ENCODE measurements at regions not wholly inside any gene's neighbourhood (a gene's known extent, or its start where the extent isn't known, plus 50 kb on each side); places are given as distances from the start of the nearest gene placed in this dataset.

DNA sequence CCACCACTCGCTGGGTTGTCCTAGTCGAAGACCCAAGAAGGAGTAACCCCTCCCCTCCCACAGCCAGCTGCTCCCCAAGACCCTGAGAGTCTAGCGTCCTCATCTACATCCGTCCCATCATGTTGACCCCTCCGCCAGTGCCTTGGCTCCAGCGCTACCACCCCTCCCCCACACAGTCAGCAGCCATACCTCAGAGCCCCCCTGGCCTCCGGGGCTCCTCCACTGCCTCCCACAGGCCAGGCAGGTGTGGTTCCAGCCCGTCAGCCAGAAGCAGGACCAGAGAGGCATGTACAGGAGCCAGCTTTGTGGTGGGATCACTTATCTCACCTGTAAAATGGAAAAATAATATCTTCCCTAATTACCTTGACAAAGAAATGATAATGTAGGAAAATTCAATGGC lies 51.5 kb upstream of the PHF21B start:
- Histone ChIP-seq H3K9me3 (ENCODE audit: control insufficient read depth, low read depth, low read length) (no peaks in the 10 kb centered on the region), H3K4me1 (ENCODE audit: control insufficient read depth, low read depth, low read length) (no peaks in the 10 kb centered on the region), H3K36me3 (ENCODE audit: control insufficient read depth, low read depth, low read length) (no peaks in the 10 kb centered on the region), H3K27ac (ENCODE audit: low read length) (no peak overlapping the region), H3K4me3 (ENCODE audit: low read length) (no peak overlapping the region), H3K27me3 (ENCODE audit: control insufficient read depth, insufficient read depth, low read length) (no peaks in the 10 kb centered on the region), H3K9ac (ENCODE audit: low read length) (no peak overlapping the region)

DNA sequence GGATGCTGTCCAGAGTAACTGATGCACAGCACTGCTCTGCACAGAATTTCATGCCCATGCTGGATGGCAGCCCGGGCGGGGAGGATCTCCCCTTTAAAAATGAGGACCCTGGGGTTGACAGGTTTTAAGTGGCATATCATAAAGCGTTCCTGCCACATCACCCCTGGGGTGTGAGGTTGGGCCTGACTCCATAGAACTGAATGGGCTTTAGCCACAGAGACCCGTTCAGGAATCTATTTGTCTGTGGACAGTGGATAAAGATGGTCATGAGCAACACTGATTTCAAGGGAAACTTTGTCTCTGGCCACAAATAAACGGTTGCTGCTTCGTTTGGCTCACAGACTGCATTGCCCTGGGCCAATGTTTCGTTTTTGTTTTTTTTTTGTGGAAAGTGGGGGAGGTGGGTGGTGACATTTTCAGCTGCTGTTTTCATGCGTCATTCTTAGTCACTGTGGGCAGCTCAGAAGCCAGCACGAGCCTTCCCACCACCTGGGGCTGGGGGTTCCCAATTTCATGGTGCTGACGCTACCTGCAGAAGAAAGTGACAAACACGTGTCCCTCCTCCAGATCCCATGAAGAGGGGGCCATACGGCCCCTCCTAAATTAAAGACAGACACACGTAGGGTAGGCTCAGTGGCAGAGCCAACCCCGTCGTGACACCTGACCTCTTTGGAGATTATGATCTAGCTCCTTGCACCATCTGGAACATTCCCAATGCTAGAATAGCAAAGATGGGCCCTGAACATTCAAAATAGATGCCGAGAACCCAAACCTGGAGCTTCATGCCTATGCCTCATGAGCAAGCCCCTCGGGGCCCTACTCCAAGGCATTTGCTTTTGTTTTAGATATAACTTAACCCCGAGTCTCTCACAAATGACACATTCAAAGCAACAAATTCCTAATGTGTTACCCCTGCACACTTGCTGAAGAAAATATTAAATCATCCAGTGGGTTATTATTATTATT lies 54.8 kb upstream of the PHF21B start:
- Histone ChIP-seq H3K9ac (ENCODE audit: low read length) (no peak overlapping the region), H3K27me3 (ENCODE audit: control insufficient read depth, insufficient read depth, low read length) (no peaks in the 10 kb centered on the region), H3K27ac (ENCODE audit: low read length) (no peak overlapping the region), H3K4me1 (ENCODE audit: control insufficient read depth, low read depth, low read length) (no peaks in the 10 kb centered on the region), H3K36me3 (ENCODE audit: control insufficient read depth, low read depth, low read length) (no peaks in the 10 kb centered on the region), H3K4me3 (ENCODE audit: low read length) (no peak overlapping the region), H3K9me3 (ENCODE audit: control insufficient read depth, low read depth, low read length) (no peaks in the 10 kb centered on the region)

GRCh38 chr22:45065726-45066125 lies 55.9 kb upstream of the PHF21B start:
- H3K9ac ChIP-seq (ENCODE audit: low read length): no peak overlapping the region
- no peak overlapping the region for H3K27ac ChIP-seq (ENCODE audit: low read length)
- H3K4me1 ChIP-seq (ENCODE audit: control insufficient read depth, low read depth, low read length): no peaks in the 10 kb centered on the region
- H3K36me3 ChIP-seq (ENCODE audit: control insufficient read depth, low read depth, low read length): no peaks in the 10 kb centered on the region
- no peak overlapping the region for H3K4me3 ChIP-seq (ENCODE audit: low read length)
- no peaks in the 10 kb centered on the region for H3K27me3 ChIP-seq (ENCODE audit: control insufficient read depth, insufficient read depth, low read length)
- no peaks in the 10 kb centered on the region for H3K9me3 ChIP-seq (ENCODE audit: control insufficient read depth, low read depth, low read length)

DNA sequence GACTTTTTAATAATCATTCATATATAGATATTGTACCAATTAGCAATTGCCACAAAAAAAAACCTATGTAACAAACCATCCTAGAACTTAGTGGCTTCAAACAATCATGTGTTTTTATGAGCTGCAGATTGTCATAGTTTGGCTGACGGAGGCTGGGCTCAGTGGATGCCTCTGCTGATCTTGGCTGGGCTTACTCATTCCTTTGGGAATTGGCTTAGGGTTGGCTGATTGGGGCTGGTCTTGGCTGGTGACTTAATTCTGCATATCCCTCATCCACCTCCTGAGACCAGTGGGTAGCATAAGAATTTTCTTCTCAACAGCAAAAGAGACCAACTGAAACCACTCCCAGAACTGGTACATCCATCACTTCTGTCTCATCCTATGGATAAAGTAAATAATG lies 57.9 kb upstream of the PHF21B start:
- no peak overlapping the region for H3K4me3 ChIP-seq (ENCODE audit: low read length)
- no peaks in the 10 kb centered on the region for H3K36me3 ChIP-seq (ENCODE audit: control insufficient read depth, low read depth, low read length)
- H3K4me1 ChIP-seq (ENCODE audit: control insufficient read depth, low read depth, low read length): peaks cover 8% of the 10 kb centered on the region
- H3K9ac ChIP-seq (ENCODE audit: low read length): no peak overlapping the region
- H3K27me3 ChIP-seq (ENCODE audit: control insufficient read depth, insufficient read depth, low read length): peaks cover 12% of the 10 kb centered on the region
- H3K9me3 ChIP-seq (ENCODE audit: control insufficient read depth, low read depth, low read length): no peaks in the 10 kb centered on the region
- no peak overlapping the region for H3K27ac ChIP-seq (ENCODE audit: low read length)

DNA sequence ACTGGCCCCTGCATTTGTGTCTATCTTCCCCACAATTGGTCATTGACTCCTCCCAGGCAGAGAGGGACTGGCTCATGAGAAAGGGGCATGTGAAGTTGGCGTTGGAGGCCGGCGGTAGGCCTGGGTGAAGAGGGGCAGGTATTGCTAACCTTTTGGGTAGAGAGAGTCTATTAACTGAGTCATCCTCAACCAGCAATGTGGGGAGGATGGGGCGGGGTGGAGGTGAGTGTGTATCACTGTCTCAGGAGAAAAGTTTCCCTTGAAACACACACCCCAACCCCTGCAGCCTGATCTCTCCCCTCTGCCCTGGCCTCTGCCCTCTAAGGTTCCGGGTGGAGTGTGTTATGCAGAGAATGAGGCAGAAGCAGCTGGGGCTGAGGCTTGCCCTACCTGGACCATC lies 60.1 kb upstream of the PHF21B start:
- Histone ChIP-seq H3K27ac (ENCODE audit: low read length) (no peak overlapping the region), H3K27me3 (ENCODE audit: control insufficient read depth, insufficient read depth, low read length) (peaks cover 12% of the 10 kb centered on the region), H3K9ac (ENCODE audit: low read length) (no peak overlapping the region), H3K4me3 (ENCODE audit: low read length) (no peak overlapping the region), H3K4me1 (ENCODE audit: control insufficient read depth, low read depth, low read length) (peaks cover 8% of the 10 kb centered on the region), H3K9me3 (ENCODE audit: control insufficient read depth, low read depth, low read length) (no peaks in the 10 kb centered on the region), H3K36me3 (ENCODE audit: control insufficient read depth, low read depth, low read length) (no peaks in the 10 kb centered on the region)

- H3K27me3 ChIP-seq (ENCODE audit: control insufficient read depth, insufficient read depth, low read length): peaks cover 12% of the 10 kb centered on the region
- peak overlapping the region; percentile 31 for H3K4me3 ChIP-seq (ENCODE audit: low read length)
- H3K36me3 ChIP-seq (ENCODE audit: control insufficient read depth, low read depth, low read length): no peaks in the 10 kb centered on the region
- H3K27ac ChIP-seq (ENCODE audit: low read length): no peak overlapping the region
- no peak overlapping the region for H3K9ac ChIP-seq (ENCODE audit: low read length)
- H3K9me3 ChIP-seq (ENCODE audit: control insufficient read depth, low read depth, low read length): no peaks in the 10 kb centered on the region
- peaks cover 8% of the 10 kb centered on the region for H3K4me1 ChIP-seq (ENCODE audit: control insufficient read depth, low read depth, low read length)
Measured at GRCh38 chr22:45071618-45072017, 61.8 kb upstream of the PHF21B start.

DNA sequence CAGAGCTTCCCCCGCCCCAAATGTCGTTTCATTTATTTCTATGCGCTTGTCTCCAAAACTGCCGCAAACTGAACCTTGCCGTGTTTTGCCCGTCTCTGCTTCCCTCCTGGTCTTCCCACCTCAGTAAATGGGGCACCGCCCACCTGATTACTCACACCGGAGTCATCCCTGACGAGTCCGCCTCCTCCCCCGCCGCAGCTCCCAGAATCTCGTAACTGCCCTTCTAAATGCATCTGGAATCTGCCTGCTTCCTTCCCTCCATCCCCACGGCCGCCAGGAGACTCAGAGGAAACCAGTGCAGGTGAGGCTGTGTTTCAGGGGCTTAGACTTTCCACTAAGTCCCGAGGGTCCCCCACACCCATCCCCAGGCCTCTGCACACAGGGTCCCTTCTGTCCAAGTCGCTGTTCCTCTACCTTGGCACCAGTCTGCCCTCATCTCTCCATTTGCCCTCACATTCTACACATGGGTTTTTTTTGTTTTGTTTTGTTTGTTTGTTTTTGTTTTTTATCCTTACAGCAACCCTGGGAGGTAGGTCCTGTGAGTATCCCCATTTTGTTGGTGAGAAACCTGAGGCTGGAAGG lies 62.6 kb upstream of the PHF21B start:
- H3K9me3 ChIP-seq (ENCODE audit: control insufficient read depth, low read depth, low read length): no peaks in the 10 kb centered on the region
- H3K27ac ChIP-seq (ENCODE audit: low read length): no peak overlapping the region
- peak overlapping the region; percentile 31 for H3K4me3 ChIP-seq (ENCODE audit: low read length)
- no peak overlapping the region for H3K9ac ChIP-seq (ENCODE audit: low read length)
- peaks cover 12% of the 10 kb centered on the region for H3K27me3 ChIP-seq (ENCODE audit: control insufficient read depth, insufficient read depth, low read length)
- H3K36me3 ChIP-seq (ENCODE audit: control insufficient read depth, low read depth, low read length): no peaks in the 10 kb centered on the region
- H3K4me1 ChIP-seq (ENCODE audit: control insufficient read depth, low read depth, low read length): peaks cover 8% of the 10 kb centered on the region

GRCh38 chr22:45073064-45073463 lies 63.3 kb upstream of the PHF21B start:
- H3K4me1 ChIP-seq (ENCODE audit: control insufficient read depth, low read depth, low read length): peaks cover 8% of the 10 kb centered on the region
- no peaks in the 10 kb centered on the region for H3K9me3 ChIP-seq (ENCODE audit: control insufficient read depth, low read depth, low read length)
- no peak overlapping the region for H3K9ac ChIP-seq (ENCODE audit: low read length)
- H3K27ac ChIP-seq (ENCODE audit: low read length): no peak overlapping the region
- H3K27me3 ChIP-seq (ENCODE audit: control insufficient read depth, insufficient read depth, low read length): peaks cover 12% of the 10 kb centered on the region
- no peak overlapping the region for H3K4me3 ChIP-seq (ENCODE audit: low read length)
- H3K36me3 ChIP-seq (ENCODE audit: control insufficient read depth, low read depth, low read length): no peaks in the 10 kb centered on the region

DNA sequence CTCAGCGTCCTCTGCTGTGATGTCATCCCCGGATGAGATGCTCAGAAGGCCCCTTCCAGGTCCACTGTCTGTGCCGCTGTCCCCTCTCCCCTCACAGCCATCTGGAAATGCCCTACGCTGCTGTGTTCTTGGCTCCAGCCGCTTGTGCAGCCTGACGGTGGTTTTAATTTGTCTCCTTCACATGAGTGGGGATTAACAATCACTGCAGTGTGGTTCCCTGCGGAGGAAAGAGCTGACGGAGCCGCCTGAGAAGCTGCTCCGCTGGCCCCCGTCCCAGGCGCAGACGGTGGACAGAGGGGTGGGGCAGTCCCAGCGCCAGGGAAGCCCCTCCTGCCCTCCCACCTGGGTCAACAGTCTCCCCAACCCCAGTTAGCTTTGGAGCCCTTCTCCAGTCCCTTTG lies 67.5 kb upstream of the PHF21B start:
- Histone ChIP-seq H3K4me1 (ENCODE audit: control insufficient read depth, low read depth, low read length) (no peaks in the 10 kb centered on the region), H3K9ac (ENCODE audit: low read length) (no peak overlapping the region), H3K36me3 (ENCODE audit: control insufficient read depth, low read depth, low read length) (no peaks in the 10 kb centered on the region), H3K4me3 (ENCODE audit: low read length) (no peak overlapping the region), H3K27ac (ENCODE audit: low read length) (no peak overlapping the region), H3K9me3 (ENCODE audit: control insufficient read depth, low read depth, low read length) (no peaks in the 10 kb centered on the region), H3K27me3 (ENCODE audit: control insufficient read depth, insufficient read depth, low read length) (no peaks in the 10 kb centered on the region)

DNA sequence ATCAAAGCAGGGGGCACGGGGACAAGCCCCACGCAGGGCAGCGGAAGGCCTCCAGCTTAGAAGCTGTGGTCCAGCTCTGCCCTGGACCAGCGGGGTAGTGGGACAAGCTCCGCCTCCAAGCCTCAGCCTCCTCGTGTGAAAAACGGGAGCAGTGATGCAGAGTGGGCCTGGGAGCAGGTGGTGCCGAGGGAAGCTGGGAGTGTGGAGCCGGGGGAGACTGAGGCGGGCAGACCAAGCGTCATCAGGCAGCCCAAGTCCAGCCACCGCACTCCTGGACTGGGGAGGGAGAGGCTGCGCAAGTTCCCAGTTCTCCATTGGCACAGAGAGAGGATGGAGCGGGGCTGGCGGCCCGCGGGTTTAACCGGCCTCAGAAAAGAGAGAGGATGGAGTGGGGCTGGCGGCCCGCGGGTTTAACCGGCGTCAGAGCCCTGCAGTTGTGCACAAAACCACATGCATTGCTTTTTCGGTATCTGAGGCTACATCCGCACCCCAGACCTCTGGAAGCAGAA lies 68.1 kb upstream of the PHF21B start:
- Histone ChIP-seq H3K4me3 (ENCODE audit: low read length) (no peak overlapping the region), H3K27me3 (ENCODE audit: control insufficient read depth, insufficient read depth, low read length) (no peaks in the 10 kb centered on the region), H3K27ac (ENCODE audit: low read length) (no peak overlapping the region), H3K9me3 (ENCODE audit: control insufficient read depth, low read depth, low read length) (no peaks in the 10 kb centered on the region), H3K4me1 (ENCODE audit: control insufficient read depth, low read depth, low read length) (no peaks in the 10 kb centered on the region), H3K36me3 (ENCODE audit: control insufficient read depth, low read depth, low read length) (no peaks in the 10 kb centered on the region), H3K9ac (ENCODE audit: low read length) (no peak overlapping the region)

GRCh38 chr22:45082795-45083194 lies 73.0 kb upstream of the PHF21B start:
- no peak overlapping the region for H3K9ac ChIP-seq (ENCODE audit: low read length)
- no peak overlapping the region for H3K4me3 ChIP-seq (ENCODE audit: low read length)
- H3K9me3 ChIP-seq (ENCODE audit: control insufficient read depth, low read depth, low read length): no peaks in the 10 kb centered on the region
- H3K36me3 ChIP-seq (ENCODE audit: control insufficient read depth, low read depth, low read length): no peaks in the 10 kb centered on the region
- no peaks in the 10 kb centered on the region for H3K27me3 ChIP-seq (ENCODE audit: control insufficient read depth, insufficient read depth, low read length)
- H3K27ac ChIP-seq (ENCODE audit: low read length): no peak overlapping the region
- no peaks in the 10 kb centered on the region for H3K4me1 ChIP-seq (ENCODE audit: control insufficient read depth, low read depth, low read length)
